Fibroblast of peridontal ligament (primary cell): ENCODE measurements at regions not wholly inside any gene's neighbourhood (a gene's known extent, or its start where the extent isn't known, plus 50 kb on each side); places are given as distances from the start of the nearest gene placed in this dataset.
"Not testable (repeated sequence)": the region's sequence is repeated elsewhere in the genome, so short reads cannot be mapped to it uniquely, and the experiment has no call there.

Source experiments
- DNase-seq: peaks from one replicate; pipeline ENCODE4 v3.0.0-alpha.2; 2010; ENCODE audit errors: extremely low read depth

DNA sequence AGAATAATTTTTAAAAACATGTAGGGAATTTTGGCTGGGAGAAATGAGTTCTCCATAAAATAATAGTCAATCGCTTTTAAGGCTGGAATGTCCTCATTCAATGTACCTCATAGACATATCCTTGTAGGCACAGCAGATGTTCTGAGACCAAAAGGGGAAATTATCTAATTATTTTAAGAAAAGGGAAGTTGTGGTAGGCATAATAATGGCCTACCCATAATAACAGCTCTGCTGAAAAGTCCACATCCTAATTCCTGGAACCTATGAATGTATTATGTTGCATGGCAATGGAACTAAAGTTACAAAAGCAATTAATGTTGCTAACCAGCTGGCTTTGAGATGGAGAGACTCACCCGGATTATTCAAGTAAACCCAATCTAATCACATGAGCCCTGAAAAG is 216.1 kb downstream of the TRIM36 start:
- no peak for DNase-seq

DNA sequence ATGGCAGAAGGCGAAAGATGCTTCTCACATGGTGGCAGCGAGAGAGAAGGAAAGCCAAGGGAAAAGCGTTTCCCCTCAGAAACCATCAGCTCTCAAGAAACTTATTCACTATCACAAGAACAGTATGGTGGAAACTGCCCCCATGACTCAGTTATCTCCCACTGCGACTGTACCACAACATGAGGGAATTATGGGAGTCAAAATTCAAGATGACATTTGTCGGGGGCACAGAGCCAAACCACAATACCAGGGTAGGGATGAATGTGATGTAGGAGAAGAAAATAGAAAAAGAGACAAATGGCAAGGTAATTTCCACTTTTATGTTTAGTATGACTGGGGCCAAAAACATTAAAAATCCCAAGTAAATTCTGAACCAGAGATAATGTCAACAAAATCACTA is 216.8 kb downstream of the TRIM36 start:
- DNase-seq: no peak

DNA sequence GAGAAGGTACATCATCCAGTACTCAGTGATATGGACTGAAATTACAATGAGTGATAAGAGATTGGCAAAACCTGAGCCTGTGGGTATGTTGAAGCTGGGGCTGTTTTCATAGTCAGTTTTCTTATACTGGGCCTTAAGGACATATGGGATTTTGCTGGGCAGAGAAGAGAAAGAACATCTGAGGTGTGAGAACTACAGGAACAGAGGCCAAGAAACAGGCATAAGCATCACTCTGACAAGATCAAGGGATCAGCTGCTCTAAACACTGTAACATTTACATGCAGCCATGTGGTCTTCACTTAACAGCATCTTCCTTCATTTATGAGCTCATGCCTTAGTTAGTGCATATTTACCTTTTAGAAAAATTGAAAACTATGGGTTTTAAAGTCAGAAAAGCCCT is 220.0 kb downstream of the TRIM36 start:
- DNase-seq: no peak

DNA sequence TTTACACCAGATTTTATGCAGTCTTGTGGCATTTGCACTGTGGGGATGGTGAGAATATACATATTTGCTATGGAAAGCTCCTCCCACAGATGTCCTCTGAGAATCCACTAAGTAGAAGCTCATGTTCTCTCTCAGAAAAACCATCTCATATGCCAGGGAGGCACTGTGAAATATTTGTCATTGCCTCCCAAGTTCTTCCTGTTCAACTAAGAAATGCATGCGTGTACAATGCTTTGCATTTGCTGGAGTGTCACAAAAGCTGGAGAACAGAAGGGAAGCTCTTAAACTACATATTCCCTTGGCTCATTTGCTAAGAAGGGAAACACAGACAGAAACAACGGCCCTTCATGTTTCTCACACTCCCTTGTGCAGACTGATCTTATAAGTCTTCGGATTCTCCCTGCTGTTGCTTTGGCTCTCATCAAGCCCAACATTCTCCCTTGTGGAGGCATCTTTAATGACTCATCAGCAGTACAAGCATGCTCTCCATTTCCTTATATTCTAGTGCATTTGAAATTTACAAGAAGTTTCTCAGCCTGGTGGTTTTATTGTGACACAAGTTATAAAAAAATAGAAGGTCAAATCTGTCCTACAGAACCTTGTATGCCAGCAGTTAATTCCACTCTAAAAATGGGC is 220.6 kb downstream of the TRIM36 start:
- no peak for DNase-seq

DNA sequence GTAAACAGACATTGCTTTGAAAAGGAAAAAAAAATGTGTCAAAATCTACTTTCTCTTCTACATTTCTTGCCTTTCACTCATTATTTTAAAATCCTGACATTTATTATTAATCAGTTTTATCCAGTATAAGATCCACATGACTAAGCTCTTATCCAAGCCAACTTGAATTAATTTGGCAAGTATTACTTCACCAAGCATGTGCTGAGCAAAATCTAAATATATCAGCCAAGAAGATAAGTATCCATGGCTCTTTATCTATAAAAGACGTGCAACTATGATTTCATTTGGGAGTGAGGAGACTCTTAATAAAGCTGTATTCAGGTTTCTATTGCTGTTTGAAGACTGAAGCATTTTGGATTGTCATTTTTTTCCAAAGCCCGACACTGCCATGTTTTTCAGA is 221.3 kb downstream of the TRIM36 start:
- DNase-seq: no peak

DNA sequence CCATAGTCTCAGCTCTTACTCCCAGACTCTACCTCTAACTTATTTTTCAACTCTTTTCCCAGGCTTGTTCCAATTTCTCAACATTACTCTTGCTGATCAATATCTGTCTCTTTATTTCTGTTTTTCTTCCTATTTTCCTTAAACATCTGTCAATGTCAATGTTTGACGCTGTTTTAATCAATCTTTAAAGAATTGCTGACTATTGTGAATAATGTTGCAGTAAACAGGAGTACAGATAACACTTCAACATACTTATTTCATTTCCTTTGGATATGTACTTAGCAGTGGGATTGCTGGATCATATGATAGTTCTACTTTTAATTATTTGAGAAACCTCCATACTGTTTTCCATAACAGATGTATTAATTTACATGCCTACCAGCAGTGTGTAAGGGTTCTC is 229.0 kb downstream of the TRIM36 start:
- no peak for DNase-seq

DNA sequence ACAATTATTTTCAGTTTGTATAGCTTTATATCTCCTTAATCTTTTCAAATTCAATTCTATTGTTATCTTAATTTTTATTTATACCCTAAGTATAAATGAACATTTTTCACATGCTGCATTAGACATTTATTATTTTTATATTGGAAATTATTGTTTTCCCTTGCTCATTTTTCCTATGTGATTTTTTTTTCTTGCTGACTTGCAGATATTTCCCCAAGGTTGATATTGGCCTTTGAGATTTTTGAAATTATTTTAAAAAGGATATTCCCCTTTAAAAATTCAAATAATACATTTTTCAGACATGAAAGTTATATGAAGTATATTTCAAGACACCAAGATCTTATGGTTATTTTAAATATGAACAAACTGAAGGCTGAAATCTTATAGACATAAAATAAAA is 234.2 kb downstream of the TRIM36 start:
- no peak for DNase-seq

DNA sequence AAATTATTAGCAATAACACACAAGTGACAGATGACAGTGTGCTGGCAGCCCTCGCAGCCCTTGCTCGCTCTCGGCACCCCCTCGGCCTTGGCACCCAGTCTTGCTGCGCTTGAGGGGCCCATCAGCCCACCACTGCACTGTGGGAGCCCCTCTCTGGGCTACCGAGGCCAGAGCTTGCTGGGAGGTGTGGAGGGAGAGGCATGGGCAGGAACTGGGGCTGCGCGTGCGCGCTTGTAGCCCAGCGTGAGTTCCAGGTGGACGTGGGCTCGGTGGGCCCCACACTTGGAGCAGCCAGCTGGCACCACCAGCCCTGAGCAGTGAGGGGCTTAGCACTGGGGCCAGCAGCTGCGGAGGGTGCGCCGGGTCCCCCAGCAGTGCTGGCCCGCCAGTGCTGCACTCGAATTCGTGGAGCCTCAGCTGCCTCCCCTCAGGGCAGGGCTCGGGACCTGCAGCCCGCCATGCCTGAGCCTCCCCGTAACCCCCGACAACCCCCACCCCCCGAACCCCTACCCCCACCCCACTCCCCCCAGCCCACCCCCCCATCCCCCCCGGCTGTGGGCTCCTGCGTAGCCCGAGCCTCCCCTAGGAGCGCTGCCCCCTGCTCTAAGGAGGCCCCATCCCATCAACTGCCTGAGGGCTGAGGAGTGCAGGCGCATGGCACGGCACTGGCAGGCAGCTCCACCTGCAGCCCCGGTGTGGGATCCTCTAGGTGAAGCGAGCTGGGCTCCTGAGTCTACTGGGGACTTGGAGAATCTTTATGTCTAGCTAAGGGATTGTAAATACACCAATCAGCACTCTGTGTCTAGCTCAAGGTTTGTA is 240.9 kb downstream of the TRIM36 start:
- DNase-seq: no peak

DNA sequence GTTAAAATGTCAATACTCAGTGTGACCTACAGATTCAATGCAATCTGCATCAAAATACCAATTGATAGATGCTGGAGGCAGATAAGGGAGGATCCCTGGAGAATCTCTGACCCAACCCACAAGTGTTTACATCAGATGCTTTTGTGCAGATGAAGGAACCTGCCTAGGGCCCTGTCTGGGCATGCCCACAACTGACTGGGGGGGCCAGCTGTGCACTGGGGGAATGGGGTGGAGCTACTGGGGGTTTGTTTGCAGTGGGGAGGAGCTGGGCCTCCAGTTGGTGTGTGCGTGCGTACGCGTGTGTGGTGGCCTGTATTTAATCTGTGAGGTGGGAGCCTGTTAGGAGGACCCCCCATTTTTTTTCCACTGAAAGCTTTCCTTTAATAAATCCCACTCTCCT is 244.9 kb downstream of the TRIM36 start:
- no peak for DNase-seq

DNA sequence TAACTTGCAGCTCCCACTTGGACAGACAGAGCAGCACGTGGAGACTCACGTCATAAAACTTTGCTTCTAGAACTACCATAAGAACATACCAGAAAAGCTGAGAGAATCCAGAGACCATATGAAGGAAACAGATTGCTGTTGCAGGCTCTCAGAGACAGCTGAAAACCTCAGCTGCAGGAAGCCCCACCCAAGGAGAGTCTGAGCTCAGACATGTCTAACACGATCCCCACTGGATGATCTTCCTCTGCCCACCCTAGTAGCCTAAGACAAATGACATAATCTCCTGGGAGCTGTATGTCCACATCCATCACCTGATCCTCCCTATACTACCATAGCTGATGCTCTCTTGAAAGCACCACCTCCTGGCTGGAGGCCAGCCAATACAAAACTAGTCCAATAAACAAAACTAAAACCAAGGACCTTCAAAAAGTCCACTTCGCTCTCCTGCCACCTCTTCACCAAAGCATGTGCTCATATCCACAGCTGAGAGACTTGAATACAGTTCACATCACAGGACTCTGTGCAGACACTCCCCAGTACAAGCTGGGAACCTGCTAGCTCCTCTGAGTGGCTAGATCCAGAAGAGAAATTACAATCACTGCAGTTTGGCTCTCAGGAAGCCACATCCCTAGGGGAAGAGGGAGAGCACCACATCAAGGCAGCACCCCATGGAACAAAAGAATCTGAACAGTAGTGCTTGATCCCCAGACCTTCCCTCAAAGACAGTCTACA is 257.4 kb downstream of the TRIM36 start:
- DNase-seq: no peak

DNA sequence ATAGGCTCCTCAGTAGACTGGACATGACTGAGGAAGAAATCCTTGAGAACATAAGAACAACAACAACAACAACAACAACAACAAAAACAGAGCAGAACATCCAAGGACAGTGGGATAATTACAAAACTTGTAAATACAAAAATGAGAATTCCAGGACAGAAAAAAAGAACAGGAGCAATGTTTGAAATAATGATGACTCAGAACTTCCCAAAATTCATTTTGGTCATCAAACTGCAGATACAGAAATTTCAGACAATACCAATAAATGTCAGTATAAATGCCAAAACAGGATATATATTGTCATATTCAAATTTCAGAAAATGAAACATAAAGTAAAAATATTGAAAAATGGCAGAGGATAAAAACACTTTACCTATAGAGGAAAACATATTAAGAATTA is 259.0 kb downstream of the TRIM36 start:
- no peak for DNase-seq

DNA sequence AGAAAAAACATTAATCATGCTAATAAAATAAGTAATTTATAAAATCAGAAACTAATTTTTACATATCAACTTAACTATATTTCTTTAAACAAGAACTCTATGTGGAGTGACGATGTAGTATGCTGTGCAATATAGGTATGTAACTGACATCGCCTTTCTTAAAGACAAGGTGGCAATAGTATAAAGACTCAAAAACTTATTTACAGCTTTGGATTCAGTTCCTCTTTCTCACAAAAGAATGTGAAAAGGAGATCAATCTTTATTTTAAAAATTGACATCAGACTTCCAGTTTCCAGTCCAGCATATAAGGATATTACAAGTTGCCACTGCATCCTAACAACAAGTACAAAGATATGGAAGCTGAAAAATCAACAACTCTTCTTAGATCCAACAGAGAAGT is 260.3 kb downstream of the TRIM36 start:
- no peak for DNase-seq

DNA sequence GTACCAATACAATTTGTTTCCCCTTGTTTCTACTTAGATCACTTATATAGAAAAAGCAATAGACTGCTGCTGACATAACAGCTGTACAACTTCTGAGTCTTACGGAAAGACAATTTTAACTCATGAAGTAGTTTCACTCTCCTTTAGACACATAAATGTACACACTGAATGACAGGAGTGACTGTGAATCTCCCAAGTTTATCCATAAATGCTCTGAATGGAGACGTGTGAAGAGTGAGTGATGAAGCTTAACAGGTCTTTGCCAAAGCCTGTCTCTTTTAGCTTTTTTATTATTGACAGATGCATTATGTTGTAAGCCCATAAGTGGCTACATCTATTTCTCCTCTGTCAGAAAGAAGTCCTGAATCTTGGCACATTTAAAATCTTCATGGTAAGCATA is 265.9 kb downstream of the TRIM36 start:
- DNase-seq: no peak

DNA sequence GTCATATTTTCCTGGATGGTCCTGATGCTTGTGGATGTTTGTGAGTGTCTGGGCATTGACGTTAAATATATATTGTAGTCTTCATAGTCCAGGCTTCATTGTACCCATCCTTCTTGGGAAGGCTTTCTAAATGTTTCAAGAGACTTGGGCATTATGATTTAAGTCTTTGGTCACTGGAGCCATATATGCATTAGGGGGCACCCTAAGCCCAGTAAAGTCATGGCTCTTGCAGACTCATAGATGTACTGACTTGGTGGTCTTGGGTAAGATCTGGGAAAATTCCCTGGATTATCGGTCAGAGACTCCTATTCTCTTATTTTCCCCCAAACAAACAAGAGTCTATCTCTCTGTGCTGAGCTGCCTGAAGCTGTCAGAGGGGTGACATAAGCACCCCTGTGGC is 271.1 kb downstream of the TRIM36 start:
- no peak for DNase-seq

DNA sequence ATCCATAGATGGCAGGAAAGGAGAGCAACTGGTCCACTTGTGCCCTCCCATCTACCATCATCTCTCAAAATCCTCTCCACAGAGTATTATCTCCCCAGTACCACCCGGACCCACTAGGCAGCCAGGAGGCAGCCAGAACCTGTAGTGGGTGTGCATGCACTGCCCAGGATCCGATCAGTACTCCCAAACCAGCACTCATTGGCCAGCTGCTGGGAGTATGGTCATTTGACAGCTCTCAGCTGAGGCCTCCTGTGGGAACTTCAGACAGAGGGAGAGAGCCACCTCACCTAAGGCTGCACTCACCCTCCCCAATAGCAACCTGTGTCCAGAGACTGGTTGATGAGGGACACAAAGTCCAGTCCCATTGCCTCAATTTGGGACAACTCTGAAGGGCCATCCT is 286.0 kb downstream of the TRIM36 start:
- no peak for DNase-seq

DNA sequence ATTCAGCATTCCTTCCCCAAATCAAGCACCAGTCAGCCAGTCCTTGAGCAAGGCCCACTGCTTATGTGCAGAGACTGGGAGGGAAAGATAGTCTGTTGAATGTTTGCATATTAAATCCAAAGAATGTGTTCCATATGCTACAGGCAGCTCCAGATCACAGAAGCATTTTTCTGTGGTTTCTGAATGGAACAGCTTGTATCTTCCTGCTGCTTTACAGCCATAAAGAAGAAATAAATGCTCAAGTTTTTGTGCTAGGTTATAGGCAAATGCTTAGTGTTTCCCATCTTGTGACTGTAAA is 310.3 kb downstream of the TRIM36 start:
- no peak for DNase-seq

DNA sequence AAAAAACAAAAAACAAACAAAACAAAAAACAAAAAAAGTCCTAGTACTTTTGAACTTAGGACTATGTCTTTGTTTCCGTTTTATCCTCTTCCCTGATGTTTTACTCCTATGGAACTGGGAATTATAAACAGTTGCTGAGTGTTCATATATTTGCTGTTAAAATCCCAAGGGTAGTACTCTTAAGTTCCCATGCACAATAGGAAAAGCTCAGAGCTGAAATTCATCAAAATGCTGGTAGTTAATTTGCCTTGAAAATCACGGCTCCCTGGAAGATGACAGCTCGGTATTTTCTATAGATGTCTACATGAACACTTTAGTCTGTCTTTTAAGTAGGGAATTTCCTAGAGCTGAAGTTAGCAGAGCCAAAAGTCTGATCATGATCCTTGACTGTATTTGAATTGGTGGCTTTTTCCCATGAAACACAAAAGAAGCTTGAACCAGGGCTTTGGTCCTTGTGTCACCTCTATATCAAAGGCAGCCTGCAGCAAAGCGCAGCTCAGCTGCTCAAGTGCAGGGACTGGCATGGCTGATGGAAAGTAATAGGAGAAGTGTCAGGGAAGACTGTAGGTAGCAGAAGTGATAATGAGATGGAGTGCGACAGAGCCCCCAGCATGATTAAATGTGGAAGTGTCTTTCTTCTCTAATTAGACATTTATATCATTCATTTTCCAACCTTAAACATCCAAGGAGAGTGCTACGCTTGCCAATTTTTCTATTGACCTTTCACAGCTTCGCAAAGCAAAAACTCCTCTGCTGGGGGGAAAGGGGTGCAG is 310.9 kb downstream of the TRIM36 start:
- DNase-seq: no peak

DNA sequence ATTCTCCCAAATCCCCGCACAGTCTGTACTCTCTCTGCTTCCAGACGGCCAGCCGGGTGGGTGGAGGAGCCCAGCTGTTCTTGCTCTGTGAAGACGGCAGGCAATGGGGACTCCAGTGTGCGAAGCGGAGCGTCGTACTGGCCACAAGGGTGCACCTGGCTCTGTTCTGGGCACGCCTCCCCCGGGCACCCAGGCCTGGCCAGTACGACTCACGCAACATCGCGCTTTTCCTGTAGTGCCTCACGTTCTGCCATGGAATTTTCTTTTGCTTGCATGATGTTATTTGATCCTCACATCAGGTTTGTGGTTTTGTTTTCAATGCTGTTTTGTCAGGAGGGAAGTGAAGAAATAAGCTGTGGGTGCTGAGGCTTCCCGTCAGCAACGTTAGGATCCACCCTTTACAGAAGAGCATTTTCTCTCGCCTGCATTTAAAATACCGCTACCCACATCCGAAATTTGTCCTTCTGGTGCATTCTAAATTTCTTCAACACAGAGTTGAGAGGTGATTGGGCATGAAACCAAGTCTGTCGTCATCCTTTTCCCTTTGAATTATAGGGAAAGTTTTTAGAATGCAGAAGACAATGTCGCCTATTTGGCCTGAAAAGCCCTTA is 311.7 kb downstream of the TRIM36 start:
- DNase-seq: no peak

DNA sequence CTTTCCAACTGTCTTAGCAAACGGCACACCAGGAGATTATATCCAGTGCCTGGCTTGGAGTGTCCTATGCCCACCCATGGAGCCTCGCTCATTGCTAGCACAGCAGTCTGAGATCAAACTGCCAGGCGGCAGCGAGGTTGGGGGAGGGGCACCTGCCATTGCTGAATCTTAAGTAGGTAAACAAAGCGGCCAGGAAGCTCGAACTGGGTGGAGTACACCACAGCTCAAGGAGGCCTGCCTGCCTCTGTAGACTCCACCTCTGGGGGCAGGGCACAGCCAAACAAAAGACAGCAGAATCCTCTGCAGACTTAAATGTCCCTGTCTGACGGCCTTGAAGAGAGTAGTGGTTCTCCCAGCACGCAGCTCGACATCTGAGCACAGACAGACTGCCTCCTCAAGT is 325.0 kb downstream of the TRIM36 start:
- DNase-seq: not testable (repeated sequence)

DNA sequence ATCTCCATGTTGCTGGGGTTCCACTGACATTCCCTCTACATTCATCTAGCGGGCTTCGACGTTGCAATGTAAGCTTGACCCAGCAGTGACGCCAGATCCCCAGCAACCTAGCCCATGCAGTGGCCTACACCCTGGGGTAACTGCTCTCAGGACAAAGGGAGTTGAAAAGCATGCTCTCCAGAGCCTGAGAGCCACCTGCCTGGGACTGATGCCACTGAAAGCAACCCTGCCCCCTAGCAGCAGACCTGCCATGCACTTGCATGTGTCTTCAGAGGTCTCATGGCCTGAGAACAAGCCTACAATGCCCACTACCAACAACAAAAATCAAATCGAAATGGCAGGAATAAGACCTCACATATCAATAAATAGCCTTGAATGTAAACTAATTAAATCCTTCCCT is 330.3 kb downstream of the TRIM36 start:
- DNase-seq: no peak

DNA sequence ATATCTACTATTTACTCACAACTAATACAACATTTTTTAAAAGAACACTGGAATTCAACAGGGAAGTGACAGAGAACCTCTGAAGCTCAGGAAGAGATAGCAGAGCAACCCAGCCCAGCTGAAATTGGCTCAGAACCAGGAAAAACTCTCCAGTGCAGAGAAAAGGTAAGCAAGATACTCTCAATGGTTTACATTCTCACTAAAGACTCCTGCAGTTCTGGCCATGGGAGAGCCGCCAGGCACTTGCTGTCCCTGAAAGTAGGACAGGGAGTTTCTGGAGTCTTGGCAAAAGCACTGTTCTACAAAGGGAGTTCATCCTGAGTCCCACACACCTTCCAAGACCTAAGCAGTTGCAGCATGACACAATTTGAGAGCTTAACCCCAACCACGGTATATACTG is 330.8 kb downstream of the TRIM36 start:
- DNase-seq: no peak

DNA sequence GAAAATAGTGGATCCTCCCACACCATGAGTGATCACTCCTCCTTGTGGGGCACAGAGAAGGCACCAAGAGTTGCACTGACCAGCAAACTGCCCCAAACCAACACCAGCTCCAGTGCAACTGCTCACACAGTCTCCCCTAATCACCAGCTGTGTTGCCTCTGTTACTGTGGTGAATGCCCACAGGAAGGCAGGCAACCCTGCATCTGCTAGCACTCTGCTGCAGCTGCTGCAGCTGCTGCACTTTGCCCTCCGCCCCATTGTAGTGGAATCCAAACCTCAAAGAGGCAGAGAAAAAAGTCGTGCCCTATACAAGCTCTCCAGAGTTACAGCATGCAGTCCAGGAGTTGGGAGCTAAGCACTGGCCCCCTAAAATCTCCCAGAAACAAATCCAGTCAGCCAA is 339.6 kb downstream of the TRIM36 start:
- DNase-seq: no peak
